H1 (cell line): ENCODE measurements at regions not wholly inside any gene's neighbourhood (a gene's known extent, or its start where the extent isn't known, plus 50 kb on each side); places are given as distances from the start of the nearest gene placed in this dataset.

ENCODE experiments used
- CTCF ChIA-PET: fragments of 300-600 bp; sonication (Branson Sonifier 250); formaldehyde crosslinking; loops from one replicate; lab custom pipeline; 2021; ENCODE audit not compliant: partially characterized antibody; lab: Charles Lee
- POLR2A ChIA-PET: fragments of 300-600 bp; sonication (Branson Sonifier 250); formaldehyde crosslinking; loops from one replicate; lab custom pipeline; 2021; ENCODE audit warnings: inconsistent platforms; ENCODE audit not compliant: partially characterized antibody; lab: Charles Lee
- DNase-seq, 2 experiments: peaks; one replicate each; pipeline versions ENCODE4 v3.0.0 to v3.0.0-alpha.2; 2010 to 2022; ENCODE audit warnings: low spot score in 2 of 2, low read depth in 1 of 2, mixed read lengths in 1 of 2
- FAIRE-seq: peaks from 2 replicates; lab custom pipeline; 2011; peaks lifted over from hg19 to GRCh38; lab: Jason Lieb, UNC
- H2AFZ ChIP-seq: 2 replicates; pipeline ENCODE4 v1.8.1; 2012; ENCODE audit warnings: low read length, inconsistent platforms
- H2AK5ac ChIP-seq: 2 replicates; pipeline ENCODE4 v1.6.1; 2013; ENCODE audit warnings: low read depth, low read length
- H2BK120ac ChIP-seq: replicated peaks from 2 replicates; pipeline ENCODE3; 2013; ENCODE audit warnings: low read depth, low read length, inconsistent platforms
- H2BK12ac ChIP-seq: 2 replicates; pipeline ENCODE4 v1.6.1; 2013; ENCODE audit warnings: low read depth, low read length
- H2BK15ac ChIP-seq: 2 replicates; pipeline ENCODE4 v1.6.1; 2013; ENCODE audit warnings: low read length
- H2BK20ac ChIP-seq: 2 replicates; pipeline ENCODE4 v1.6.1; 2013; ENCODE audit warnings: low read length
- H2BK5ac ChIP-seq: 2 replicates; pipeline ENCODE4 v1.6.1; 2013; ENCODE audit warnings: low read depth, low read length
- H3K14ac ChIP-seq: 2 replicates; pipeline ENCODE4 v1.6.1; 2013; ENCODE audit warnings: inconsistent platforms; ENCODE audit not compliant: insufficient read length
- H3K18ac ChIP-seq: 2 replicates; pipeline ENCODE4 v1.6.1; 2013; ENCODE audit warnings: low read length; ENCODE audit errors: extremely low read depth
- H3K23ac ChIP-seq: 2 replicates; pipeline ENCODE4 v1.6.1; 2013; ENCODE audit warnings: inconsistent platforms; ENCODE audit not compliant: insufficient read length
- H3K23me2 ChIP-seq: 2 replicates; pipeline ENCODE4 v1.6.1; 2013; ENCODE audit warnings: low read depth, low read length
- H3K27ac ChIP-seq: 2 replicates; pipeline ENCODE4 v1.6.1; 2011; ENCODE audit warnings: low read depth, low read length, inconsistent platforms
- H3K27me3 ChIP-seq, 4 experiments: replicated peaks in 1 of 4; 1 replicate in 1 of 4; 2 replicates in 3 of 4; pipeline versions ENCODE4 v1.6.1 to v1.8.1; 2011 to 2013; ENCODE audit warnings: low read length in 3 of 4, mild to moderate bottlenecking in 3 of 4, inconsistent platforms in 2 of 4, mixed read lengths in 2 of 4, moderate library complexity in 1 of 4; ENCODE audit not compliant: control insufficient read depth in 3 of 4, insufficient read depth in 3 of 4; ENCODE audit errors: extremely low read depth in 1 of 4
- H3K36me3 ChIP-seq, 4 experiments: 2 replicates each; pipeline versions ENCODE4 v1.6.1 to v1.8.1; 2011 to 2013; ENCODE audit warnings: mild to moderate bottlenecking in 4 of 4, low read length in 3 of 4, moderate library complexity in 2 of 4, control low read depth in 1 of 4, inconsistent platforms in 1 of 4; ENCODE audit not compliant: insufficient read depth in 4 of 4, control insufficient read depth in 2 of 4
- H3K4ac ChIP-seq: replicated peaks from 2 replicates; pipeline ENCODE3; 2013; ENCODE audit warnings: low read length, low read depth, mixed read lengths, inconsistent platforms; ENCODE audit not compliant: insufficient read length
- H3K4me1 ChIP-seq, 4 experiments: replicated peaks in 1 of 4; 1 replicate in 1 of 4; 2 replicates in 3 of 4; pipeline versions ENCODE4 v1.6.1 to v1.8.1; 2011 to 2013; ENCODE audit warnings: low read length in 3 of 4, inconsistent platforms in 2 of 4, mixed read lengths in 1 of 4; ENCODE audit not compliant: insufficient read depth in 4 of 4, control insufficient read depth in 3 of 4
- H3K4me2 ChIP-seq, 2 experiments: 2 replicates each; pipeline versions ENCODE4 v1.6.1 to v1.8.1; 2011 to 2013; ENCODE audit warnings: low read depth in 2 of 2, low read length in 2 of 2, control low read depth in 1 of 2, inconsistent platforms in 1 of 2, mild to moderate bottlenecking in 1 of 2; ENCODE audit not compliant: insufficient read depth in 1 of 2
- H3K4me3 ChIP-seq, 4 experiments: fragments of 200-600, 300-600 bp in 1 of 4; sonication (generic), shearing (Covaris generic), sonication (Bioruptor Twin) in 1 of 4; 2 replicates each; pipeline versions ENCODE4 v1.5.1 to v1.8.1; 2011 to 2016; ENCODE audit warnings: low read length in 4 of 4, low read depth in 3 of 4, control low read depth in 2 of 4, inconsistent platforms in 2 of 4, mild to moderate bottlenecking in 2 of 4, mixed read lengths in 1 of 4, moderate library complexity in 1 of 4; ENCODE audit not compliant: insufficient read depth in 2 of 4; ENCODE audit errors: extremely low read depth in 1 of 4
- H3K56ac ChIP-seq: replicated peaks from 2 replicates; pipeline ENCODE3; 2013; ENCODE audit warnings: low read depth, mild to moderate bottlenecking, mixed read lengths, low read length, inconsistent platforms; ENCODE audit not compliant: insufficient read length
- H3K79me1 ChIP-seq: 2 replicates; pipeline ENCODE4 v1.6.1; 2013; ENCODE audit warnings: low read depth, low read length, control low read depth
- H3K79me2 ChIP-seq, 2 experiments: 2 replicates each; pipeline versions ENCODE4 v1.6.1 to v1.8.1; 2012 to 2013; ENCODE audit warnings: low read length in 2 of 2, mild to moderate bottlenecking in 2 of 2, inconsistent platforms in 1 of 2; ENCODE audit not compliant: insufficient read depth in 2 of 2, control insufficient read depth in 1 of 2
- H3K9ac ChIP-seq, 4 experiments: replicated peaks in 1 of 4; 1 replicate in 1 of 4; 2 replicates in 3 of 4; pipeline versions ENCODE4 v1.6.1 to v1.8.1; 2011 to 2013; ENCODE audit warnings: low read depth in 3 of 4, low read length in 3 of 4, control low read depth in 2 of 4, mild to moderate bottlenecking in 2 of 4, moderate library complexity in 2 of 4, inconsistent platforms in 1 of 4; ENCODE audit errors: extremely low read depth in 1 of 4
- H3K9me3 ChIP-seq, 2 experiments: 2 replicates each; pipeline versions ENCODE4 v1.6.1 to v1.8.1; 2012 to 2013; ENCODE audit warnings: mild to moderate bottlenecking in 2 of 2, moderate library complexity in 2 of 2, control low read depth in 1 of 2, inconsistent platforms in 1 of 2, low read depth in 1 of 2, low read length in 1 of 2, mixed read lengths in 1 of 2; ENCODE audit not compliant: insufficient read depth in 2 of 2
- H4K20me1 ChIP-seq, 2 experiments: replicated peaks in 1 of 2; 2 replicates each; pipeline versions ENCODE3 to v1.8.1; 2011 to 2013; ENCODE audit warnings: inconsistent platforms in 2 of 2, low read length in 2 of 2, mild to moderate bottlenecking in 1 of 2; ENCODE audit not compliant: insufficient read depth in 2 of 2, control insufficient read depth in 1 of 2
- H4K5ac ChIP-seq: 2 replicates; pipeline ENCODE4 v1.6.1; 2013; ENCODE audit warnings: low read length, low read depth, mixed read lengths, inconsistent platforms; ENCODE audit not compliant: insufficient read length
- H4K8ac ChIP-seq: 2 replicates; pipeline ENCODE4 v1.8.0; 2013; ENCODE audit warnings: mild to moderate bottlenecking, moderate library complexity, low read length, inconsistent platforms; ENCODE audit not compliant: insufficient read depth; ENCODE audit errors: extremely low read depth
- H4K91ac ChIP-seq: replicated peaks from 2 replicates; pipeline ENCODE3; 2013; ENCODE audit warnings: low read length, mixed read lengths, inconsistent platforms; ENCODE audit not compliant: insufficient read length
- BRCA1 ChIP-seq: IDR thresholded peaks from 2 replicates; pipeline ENCODE4 v1.6.1; 2012; ENCODE audit warnings: low read depth, low read length, improper control_type of control experiment
- EP300 ChIP-seq, 2 experiments: IDR thresholded peaks; 1 replicate in 1 of 2; 2 replicates in 1 of 2; pipeline ENCODE4 v1.6.1; 2011 to 2012; ENCODE audit warnings: low read depth in 2 of 2, low read length in 2 of 2, mild to moderate bottlenecking in 2 of 2, borderline replicate concordance in 1 of 2, inconsistent platforms in 1 of 2, moderate library complexity in 1 of 2
- HDAC6 ChIP-seq: IDR thresholded peaks from one replicate; pipeline ENCODE4 v1.7.1; 2012; ENCODE audit warnings: low read depth, mild to moderate bottlenecking, inconsistent platforms, low read length, moderate library complexity
- SRF ChIP-seq: IDR thresholded peaks from 2 replicates; pipeline ENCODE4 v1.6.1; 2011; ENCODE audit warnings: mild to moderate bottlenecking, low read depth, low read length, moderate library complexity
- WGBS, 2 experiments: shearing (Covaris generic) in 1 of 2; methylation state at CpG; one replicate each; pipeline versions ENCODE4 v1.1.6 to v1.1.7; 2013 to 2015; ENCODE audit warnings: low lambda C conversion rate in 2 of 2, mixed read lengths in 2 of 2, inconsistent platforms in 1 of 2, low coverage in 1 of 2, missing lambda C conversion rate in 1 of 2; ENCODE audit not compliant: insufficient replicate concordance in 2 of 2, insufficient coverage in 1 of 2, insufficient read length in 1 of 2; ENCODE audit errors: extremely low coverage in 1 of 2, missing lambda C conversion rate in 1 of 2; 5-methylcytosine and 5-hydroxymethylcytosine counted together

- Histone ChIP-seq H3K4me3 (no peak overlapping the region), H3K79me2 (no peaks in the 10 kb centered on the region), H4K91ac (no peak overlapping the region), H3K27me3 (peaks cover 0 to 2% (median 0%) of the 10 kb centered on the region in 4 experiments; a peak in 1 of 7 replicates), H2AFZ (no peak overlapping the region), H3K27ac (no peak overlapping the region), H4K8ac (no peak overlapping the region), H3K4ac (no peak overlapping the region), H2BK15ac (no peak overlapping the region), H3K9me3 (no peaks in the 10 kb centered on the region), H3K4me1 (no peaks in the 10 kb centered on the region; a peak in 1 of 7 replicates), H2BK20ac (no peak overlapping the region), H3K4me2 (no peak overlapping the region), H4K20me1 (no peaks in the 10 kb centered on the region), H2AK5ac (no peak overlapping the region), H2BK12ac (no peak overlapping the region), H2BK5ac (no peak overlapping the region), H3K18ac (no peak overlapping the region), H3K14ac (no peak overlapping the region), H4K5ac (no peak overlapping the region), H2BK120ac (no peak overlapping the region), H3K56ac (no peak overlapping the region), H3K23me2 (no peaks in the 10 kb centered on the region), H3K23ac (no peak overlapping the region), H3K9ac (no peak overlapping the region), H3K36me3 (no peaks in the 10 kb centered on the region), H3K79me1 (no peaks in the 10 kb centered on the region)
- 87% methylated on average over 16 of the region's 16 CpGs; no CpG with 5 or more reads in 1 of the 2 experiments for WGBS, 2 experiments
- FAIRE-seq: no peak
- DNase-seq: no peak
- TF ChIP-seq SRF: no peak
- no peak for TF ChIP-seq BRCA1
- no peak for TF ChIP-seq HDAC6
- TF ChIP-seq EP300 (IDR thresholded peaks at IDR 0.05; ENCODE audit: borderline replicate concordance in 1 of 2, low read depth in 2 of 2, low read length in 2 of 2): no peak
- POLR2A ChIA-PET: no interaction called here
- CTCF ChIA-PET: interaction anchor here (1.4 to 2.6 kb wide), 2 partner anchors 9 to 31 kb away, joined by 3 to 6 read pairs; no protein-coding TSS in a partner anchor
Observed at GRCh38 chr12:116368196-116369194, 91.0 kb upstream of the MED13L start.
